ENCODE measurements at regions not wholly inside any gene's neighbourhood (a gene's known extent, or its start where the extent isn't known, plus 50 kb on each side); places are given as distances from the start of the nearest gene placed in this dataset.
"Not testable (repeated sequence)": the region's sequence is repeated elsewhere in the genome, so short reads cannot be mapped to it uniquely, and the experiment has no call there.

GRCh38 chr4:189845145-189845846, 95.4 kb upstream of the FRG1 start:
- intact Hi-C loops (cut with micrococcal nuclease) = no loop called here

GRCh38 chr4:189846094-189846493, 94.6 kb upstream of the FRG1 start:
- intact Hi-C loops (cut with micrococcal nuclease) = not testable (repeated sequence)

DNA sequence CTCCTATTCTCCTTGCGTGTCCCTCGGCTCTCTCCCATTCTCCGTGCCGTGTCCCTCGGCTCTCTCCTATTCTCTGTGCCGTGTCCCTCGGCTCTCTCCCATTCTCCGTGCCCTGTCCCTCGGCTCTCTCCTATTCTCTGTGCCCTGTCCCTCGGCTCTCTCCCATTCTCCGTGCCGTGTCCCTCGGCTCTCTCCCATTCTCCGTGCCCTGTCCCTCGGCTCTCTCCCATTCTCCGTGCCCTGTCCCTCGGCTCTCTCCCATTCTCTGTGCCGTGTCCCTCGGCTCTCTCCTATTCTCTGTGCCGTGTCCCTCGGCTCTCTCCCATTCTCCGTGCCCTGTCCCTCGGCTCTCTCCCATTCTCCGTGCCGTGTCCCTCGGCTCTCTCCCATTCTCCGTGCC, 94.1 kb upstream of the FRG1 start:
- intact Hi-C loops (cut with micrococcal nuclease) = not testable (repeated sequence)

DNA sequence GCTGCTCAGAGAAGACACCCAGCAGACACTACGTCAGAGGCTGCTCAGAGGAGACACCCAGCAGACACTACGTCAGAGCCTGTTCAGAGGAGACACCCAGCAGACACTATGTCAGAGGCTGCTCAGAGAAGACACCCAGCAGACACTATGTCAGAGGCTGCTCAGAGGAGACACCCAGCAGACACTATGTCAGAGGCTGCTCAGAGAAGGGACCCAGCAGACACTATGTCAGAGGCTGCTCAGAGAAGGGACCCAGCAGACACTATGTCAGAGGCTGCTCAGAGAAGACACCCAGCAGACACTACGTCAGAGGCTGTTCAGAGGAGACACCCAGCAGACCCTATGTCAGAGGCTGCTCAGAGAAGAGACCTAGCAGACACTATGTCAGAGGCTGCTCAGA, 92.0 kb upstream of the FRG1 start:
- intact Hi-C loops (cut with micrococcal nuclease) = not testable (repeated sequence)

DNA sequence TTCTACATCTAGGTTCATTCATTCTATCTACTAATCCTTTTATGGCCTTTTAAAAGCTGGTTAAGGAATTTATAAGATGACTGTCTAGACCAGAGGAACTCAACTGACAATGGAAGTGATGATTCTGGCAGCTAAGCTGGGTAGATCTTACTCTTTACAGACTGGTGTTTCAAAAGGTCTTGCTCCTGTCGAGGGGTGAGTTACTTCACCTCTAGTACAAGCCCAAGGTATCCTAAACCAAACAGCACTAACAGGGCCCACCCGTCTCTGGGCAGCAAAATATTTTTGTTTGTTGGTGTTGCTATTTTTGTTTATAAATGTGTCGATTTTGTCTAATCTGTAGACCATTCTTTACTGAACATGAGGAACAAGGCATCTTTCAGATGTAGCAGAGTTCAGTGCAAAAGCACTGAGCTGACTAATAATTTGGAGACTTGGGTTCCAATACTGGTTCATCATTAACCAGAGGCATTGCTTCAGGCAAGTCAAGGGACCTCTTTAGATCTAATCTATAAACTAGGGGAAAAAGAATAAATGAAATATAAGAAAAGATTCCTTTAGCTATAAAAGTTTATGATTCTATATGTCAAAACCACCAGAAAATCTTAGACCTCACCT, 90.3 kb upstream of the FRG1 start:
- intact Hi-C loops (cut with micrococcal nuclease) = no loop called here

GRCh38 chr4:189858435-189858834, 82.2 kb upstream of the FRG1 start:
- intact Hi-C loops (cut with micrococcal nuclease) = no loop called here

- intact Hi-C loops (cut with micrococcal nuclease) = no loop called here
Observed at GRCh38 chr4:189861101-189861500, 79.6 kb upstream of the FRG1 start.

GRCh38 chr4:189869236-189869635, 71.4 kb upstream of the FRG1 start:
- intact Hi-C loops (cut with micrococcal nuclease) = no loop called here

- intact Hi-C loops (cut with micrococcal nuclease) = no loop called here
Observed at GRCh38 chr4:189870511-189871234, 70.0 kb upstream of the FRG1 start.

- intact Hi-C loops (cut with micrococcal nuclease) = no loop called here
Observed at GRCh38 chr4:189874591-189874990, 66.1 kb upstream of the FRG1 start.

- intact Hi-C loops (cut with micrococcal nuclease) = not testable (repeated sequence)
Observed at GRCh38 chr4:189881190-189881589, 59.5 kb upstream of the FRG1 start.

DNA sequence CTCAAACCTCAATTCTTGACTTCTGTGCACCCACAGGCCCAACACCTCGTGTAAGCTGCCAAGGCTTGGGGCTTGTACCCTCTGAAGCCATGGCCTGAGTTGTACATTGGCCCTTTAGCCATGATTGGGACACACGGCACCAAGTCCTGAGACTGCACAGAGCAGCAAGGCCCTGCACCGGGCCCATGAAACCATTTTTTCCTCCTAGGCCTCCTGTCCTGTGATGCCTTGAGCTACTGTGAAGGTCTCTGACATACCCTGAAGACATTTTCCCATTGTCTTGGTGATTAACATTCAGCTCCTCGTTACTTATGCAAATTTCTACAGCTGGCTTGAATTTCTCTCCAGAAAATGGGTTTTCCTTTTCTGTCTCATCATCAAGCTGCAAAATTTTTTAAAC, 52.3 kb upstream of the FRG1 start:
- intact Hi-C loops (cut with micrococcal nuclease) = not testable (repeated sequence)
